Neural progenitor cell (in vitro differentiated cells): ENCODE measurements at regions not wholly inside any gene's neighbourhood (a gene's known extent, or its start where the extent isn't known, plus 50 kb on each side); places are given as distances from the start of the nearest gene placed in this dataset.
A peak's percentile ranks its signal among the peaks of the same experiment; 100 is the strongest.

Experiments used
- DNase-seq: peaks from one replicate; pipeline ENCODE4 v3.0.0-alpha.2; 2016; ENCODE audit warnings: low spot score
- H2AFZ ChIP-seq: fragments of 200-600 bp; sonication (generic); replicated peaks from 2 replicates; pipeline ENCODE4 v1.6.1; 2016; ENCODE audit warnings: antibody characterized with exemption
- H3F3A ChIP-seq: fragments of 200-600 bp; sonication (generic); 2 replicates; pipeline ENCODE4 v1.6.1; 2016; ENCODE audit warnings: antibody characterized with exemption, low read depth
- H3K27ac ChIP-seq: fragments of 200-600 bp; sonication (generic); 2 replicates; pipeline ENCODE4 v1.5.1; 2016; ENCODE audit warnings: mild to moderate bottlenecking
- H3K27me3 ChIP-seq: fragments of 200-600 bp; sonication (generic); 2 replicates; pipeline ENCODE4 v1.6.1; 2016; ENCODE audit warnings: mild to moderate bottlenecking, moderate library complexity
- H3K36me3 ChIP-seq: fragments of 200-600 bp; sonication (generic); 2 replicates; pipeline ENCODE4 v1.5.1; 2016
- H3K4me1 ChIP-seq: fragments of 200-600 bp; sonication (generic); 2 replicates; pipeline ENCODE4 v1.6.1; 2016; ENCODE audit warnings: mixed run types
- H3K4me2 ChIP-seq: fragments of 200-600 bp; sonication (generic); 2 replicates; pipeline ENCODE4 v1.6.1; 2016
- H3K4me3 ChIP-seq: fragments of 200-600 bp; sonication (generic); 2 replicates; pipeline ENCODE4 v1.5.1; 2016
- H3K79me2 ChIP-seq: fragments of 200-600 bp; sonication (generic); 2 replicates; pipeline ENCODE4 v1.6.1; 2016; ENCODE audit warnings: low read depth
- H3K9ac ChIP-seq: fragments of 200-600 bp; sonication (generic); 2 replicates; pipeline ENCODE4 v1.6.1; 2016
- H3K9me3 ChIP-seq: fragments of 200-600 bp; sonication (generic); 2 replicates; pipeline ENCODE4 v1.5.1; 2016; ENCODE audit warnings: low read depth
- H4K20me1 ChIP-seq: fragments of 200-600 bp; sonication (generic); 2 replicates; pipeline ENCODE4 v1.6.1; 2016; ENCODE audit warnings: low read depth
- H3K27ac Mint-ChIP-seq: 3 replicates; pipeline ENCODE4 v1.8.0; 2021; ENCODE audit warnings: mixed read lengths
- H3K27me3 Mint-ChIP-seq: 2 replicates; pipeline ENCODE4 v1.8.0; 2022; ENCODE audit warnings: low read depth, mild to moderate bottlenecking, inconsistent platforms, moderate library complexity, mixed read lengths; ENCODE audit not compliant: insufficient read depth
- H3K36me3 Mint-ChIP-seq: 3 replicates; pipeline ENCODE4 v1.8.0; 2021; ENCODE audit warnings: mixed read lengths
- H3K4me1 Mint-ChIP-seq: 3 replicates; pipeline ENCODE4 v1.8.0; 2021; ENCODE audit warnings: mixed read lengths
- H3K4me3 Mint-ChIP-seq: 3 replicates; pipeline ENCODE4 v1.8.0; 2021; ENCODE audit warnings: mild to moderate bottlenecking, moderate library complexity, mixed read lengths
- H3K9me3 Mint-ChIP-seq: 3 replicates; pipeline ENCODE4 v1.8.0; 2020; ENCODE audit warnings: mixed read lengths
- CTCF ChIP-seq: fragments of 200-600 bp; sonication (generic); IDR thresholded peaks from 2 replicates; pipeline ENCODE4 v1.5.1; 2017; ENCODE audit warnings: antibody characterized with exemption, mild to moderate bottlenecking
- EZH2 ChIP-seq: fragments of 200-600 bp; sonication (generic); IDR thresholded peaks from 2 replicates; pipeline ENCODE4 v1.6.1; 2017; ENCODE audit warnings: antibody characterized with exemption, mild to moderate bottlenecking, moderate library complexity
- EZH2phosphoT487 ChIP-seq: fragments of 200-600 bp; sonication (generic); IDR thresholded peaks from 2 replicates; pipeline ENCODE4 v1.6.1; 2017; ENCODE audit warnings: antibody characterized with exemption

GRCh38 chr20:1838556-1839279 is 56.5 kb upstream of the SIRPA start:
- DNase-seq = peak; percentile 38
- H4K20me1 ChIP-seq = no peaks in the 10 kb centered on the region
- peaks cover 46% of the 10 kb centered on the region for H3K4me1 Mint-ChIP-seq
- no peaks in the 10 kb centered on the region for H3K36me3 Mint-ChIP-seq
- no peaks in the 10 kb centered on the region for H3K9me3 Mint-ChIP-seq
- H3K79me2 ChIP-seq = no peaks in the 10 kb centered on the region
- peaks cover 13% of the 10 kb centered on the region for H3K4me1 ChIP-seq
- TF ChIP-seq EZH2phosphoT487 = no peak
- H3K36me3 ChIP-seq = no peaks in the 10 kb centered on the region
- no peak overlapping the region for H3K4me2 ChIP-seq
- peaks cover 15% of the 10 kb centered on the region for H3K27me3 Mint-ChIP-seq
- peak overlapping the region; percentile 95 for H3K27ac Mint-ChIP-seq
- no peaks in the 10 kb centered on the region for H3K27me3 ChIP-seq
- peaks cover 15% of the 10 kb centered on the region for H3F3A ChIP-seq
- H2AFZ ChIP-seq = no peak overlapping the region
- peak overlapping the region; percentile 66 for H3K4me3 Mint-ChIP-seq
- H3K27ac ChIP-seq = no peak overlapping the region
- H3K4me3 ChIP-seq = no peak overlapping the region
- no peaks in the 10 kb centered on the region for H3K9me3 ChIP-seq
- no peak overlapping the region for H3K9ac ChIP-seq

- H3K36me3 ChIP-seq = no peaks in the 10 kb centered on the region
- no peak overlapping the region for H3K27ac ChIP-seq
- H3K27me3 ChIP-seq = no peaks in the 10 kb centered on the region
- Mint-ChIP-seq H3K9me3 (no peaks in the 10 kb centered on the region), H3K36me3 (no peaks in the 10 kb centered on the region), H3K4me1 (peaks cover 50% of the 10 kb centered on the region), H3K27me3 (peaks cover 19% of the 10 kb centered on the region), H3K4me3 (no peak overlapping the region), H3K27ac (no peak overlapping the region)
- H3F3A ChIP-seq = peaks cover 5% of the 10 kb centered on the region
- H3K9me3 ChIP-seq = no peaks in the 10 kb centered on the region
- no peak for DNase-seq
- peak overlapping the region; percentile 24 for H3K4me2 ChIP-seq
- H3K4me1 ChIP-seq = peaks cover 9% of the 10 kb centered on the region
- H2AFZ ChIP-seq = peak overlapping the region; percentile 47
- H3K9ac ChIP-seq = no peak overlapping the region
- no peak overlapping the region for H3K4me3 ChIP-seq
- TF ChIP-seq EZH2phosphoT487 (no peak), EZH2 (no peak), CTCF (no peak)
- H3K79me2 ChIP-seq = no peaks in the 10 kb centered on the region
- no peaks in the 10 kb centered on the region for H4K20me1 ChIP-seq
Observed at GRCh38 chr20:1835186-1836035, 59.8 kb upstream of the SIRPA start.

- Mint-ChIP-seq H3K27me3 (peaks cover 18% of the 10 kb centered on the region), H3K27ac (peak overlapping the region; percentile 63), H3K9me3 (no peaks in the 10 kb centered on the region), H3K4me3 (peak overlapping the region; percentile 5), H3K4me1 (peaks cover 45% of the 10 kb centered on the region), H3K36me3 (no peaks in the 10 kb centered on the region)
- Histone ChIP-seq H4K20me1 (no peaks in the 10 kb centered on the region), H3K9me3 (no peaks in the 10 kb centered on the region), H3K27me3 (no peaks in the 10 kb centered on the region), H3K36me3 (no peaks in the 10 kb centered on the region), H3K4me1 (peaks cover 9% of the 10 kb centered on the region), H2AFZ (no peak overlapping the region), H3K27ac (no peak overlapping the region), H3K4me3 (no peak overlapping the region), H3K4me2 (no peak overlapping the region), H3F3A (no peaks in the 10 kb centered on the region), H3K9ac (no peak overlapping the region), H3K79me2 (no peaks in the 10 kb centered on the region)
- TF ChIP-seq EZH2 (no peak), EZH2phosphoT487 (no peak), CTCF (no peak)
- no peak for DNase-seq
Observed at GRCh38 chr20:1833728-1834726, 61.2 kb upstream of the SIRPA start.
